ENCODE measurements at regions not wholly inside any gene's neighbourhood (a gene's known extent, or its start where the extent isn't known, plus 50 kb on each side); places are given as distances from the start of the nearest gene placed in this dataset.

- TF ChIP-seq CHD7 (IDR thresholded peaks at IDR 0.05; ENCODE audit: insufficient replicate concordance, low read length) = no peak
- TF ChIP-seq EZH2 (IDR thresholded peaks at IDR 0.05; ENCODE audit: low read depth, low read length, severe bottlenecking) = no peak
- no peak for TF ChIP-seq YY1 (IDR thresholded peaks at IDR 0.05; ENCODE audit: low read depth, low read length)
- no peak for TF ChIP-seq ZNF274 (IDR thresholded peaks at IDR 0.05; ENCODE audit: borderline replicate concordance, extremely low read depth, low read length)
- no peak for TF ChIP-seq PHF8 (conservative IDR thresholded peaks at IDR 0.05; ENCODE audit: low read depth, low read length)
- no peak for TF ChIP-seq CEBPB (IDR thresholded peaks at IDR 0.05; ENCODE audit: low read depth, low read length)
- TF ChIP-seq CHD2 (IDR thresholded peaks at IDR 0.05; ENCODE audit: low read length) = no peak
- TF ChIP-seq, protein P1, sequence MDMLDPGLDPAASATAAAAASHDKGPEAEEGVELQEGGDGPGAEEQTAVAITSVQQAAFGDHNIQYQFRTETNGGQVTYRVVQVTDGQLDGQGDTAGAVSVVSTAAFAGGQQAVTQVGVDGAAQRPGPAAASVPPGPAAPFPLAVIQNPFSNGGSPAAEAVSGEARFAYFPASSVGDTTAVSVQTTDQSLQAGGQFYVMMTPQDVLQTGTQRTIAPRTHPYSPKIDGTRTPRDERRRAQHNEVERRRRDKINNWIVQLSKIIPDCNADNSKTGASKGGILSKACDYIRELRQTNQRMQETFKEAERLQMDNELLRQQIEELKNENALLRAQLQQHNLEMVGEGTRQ (IDR thresholded peaks at IDR 0.05; ENCODE audit: low read length) = no peak
- TF ChIP-seq NRF1 (IDR thresholded peaks at IDR 0.05; ENCODE audit: low read depth, low read length) = no peak
- no peak for TF ChIP-seq KDM5A (IDR thresholded peaks at IDR 0.05; ENCODE audit: low read length)
- TF ChIP-seq POU5F1 (IDR thresholded peaks at IDR 0.05; ENCODE audit: low read depth, low read length) = no peak
These were observed 115.7 kb downstream of the RAB11FIP2 start (continued) for GRCh38 chr10:117931078-117931477.

Data from H1 (cell line).